K562 (cell line): ENCODE measurements at regions not wholly inside any gene's neighbourhood (a gene's known extent, or its start where the extent isn't known, plus 50 kb on each side); places are given as distances from the start of the nearest gene placed in this dataset.

ENCODE experiments used
- CREB1 ChIP-seq, 2 experiments: sonication (generic) in 1 of 2; formaldehyde crosslinking in 1 of 2; IDR thresholded peaks; 2 replicates each; pipeline versions ENCODE4 v1.6.1 to v1.8.0; 2012 to 2022; ENCODE audit warnings: inconsistent platforms in 1 of 2, mild to moderate bottlenecking in 1 of 2, missing genetic modification reagents in 1 of 2, moderate library complexity in 1 of 2
- RAD21 ChIP-seq, 2 experiments: fragments of 250-450 bp in 1 of 2; fragments of 450-650 bp in 1 of 2; sonication (Bioruptor Pico) in 1 of 2; formaldehyde crosslinking in 1 of 2; IDR thresholded peaks in 1 of 2; conservative IDR thresholded peaks in 1 of 2; 2 replicates each; pipeline versions ENCODE4 v1.4.0 to v1.8.0; 2020 to 2022; ENCODE audit warnings: mild to moderate bottlenecking in 2 of 2, moderate library complexity in 1 of 2
- TCF7L2 ChIP-seq: fragments of 150-350 bp; IDR thresholded peaks from 2 replicates; pipeline ENCODE4 v1.6.1; 2016; ENCODE audit warnings: low read depth, mild to moderate bottlenecking, low read length, moderate library complexity
- TF ChIP-seq, protein P1 (sequence below), 2 experiments: fragments of 450-650 bp in 1 of 2; sonication (generic) in 1 of 2; formaldehyde crosslinking in 1 of 2; IDR thresholded peaks in 1 of 2; conservative IDR thresholded peaks in 1 of 2; 2 replicates each; pipeline versions ENCODE4 v1.6.1 to v1.8.1; 2016 to 2023; ENCODE audit warnings: mild to moderate bottlenecking in 2 of 2, moderate library complexity in 2 of 2, inconsistent platforms in 1 of 2, missing genetic modification reagents in 1 of 2

DNA sequence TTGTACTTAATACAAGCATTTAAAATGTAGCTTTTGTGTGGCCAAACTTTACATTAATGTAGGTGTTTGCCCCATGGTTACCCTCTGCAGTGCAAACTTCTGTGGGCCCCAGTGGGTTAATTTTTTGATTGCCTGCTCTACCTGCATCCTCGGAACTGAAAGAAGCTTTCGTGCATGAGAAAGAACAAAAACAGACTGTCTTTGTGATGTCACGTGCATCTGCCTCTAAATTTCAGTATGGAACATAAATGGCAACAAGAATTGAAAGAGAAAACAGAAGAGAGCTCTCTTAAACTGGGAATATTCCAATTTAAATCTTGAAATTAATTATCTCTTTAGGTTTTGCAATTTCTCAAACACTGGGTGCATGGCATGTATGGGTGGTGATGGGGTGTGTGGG is 182.4 kb upstream of the LCORL start:
- TF ChIP-seq, protein P1, sequence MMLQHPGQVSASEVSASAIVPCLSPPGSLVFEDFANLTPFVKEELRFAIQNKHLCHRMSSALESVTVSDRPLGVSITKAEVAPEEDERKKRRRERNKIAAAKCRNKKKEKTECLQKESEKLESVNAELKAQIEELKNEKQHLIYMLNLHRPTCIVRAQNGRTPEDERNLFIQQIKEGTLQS (IDR thresholded peaks at IDR 0.05) = no peak
- TF ChIP-seq, protein P1 (CRISPR knock-in tag; conservative IDR thresholded peaks at IDR 0.05) = no peak
- TF ChIP-seq RAD21 (CRISPR knock-in tag; conservative IDR thresholded peaks at IDR 0.05 in 1 of 2, IDR thresholded peaks at IDR 0.05 in 1 of 2) (no peak), CREB1 (IDR thresholded peaks at IDR 0.05) (no peak), CREB1 (CRISPR knock-in tag; IDR thresholded peaks at IDR 0.05) (no peak), TCF7L2 (no peak)
